ENCODE measurements at regions not wholly inside any gene's neighbourhood (a gene's known extent, or its start where the extent isn't known, plus 50 kb on each side); places are given as distances from the start of the nearest gene placed in this dataset.

GRCh38 chr2:57542081-57542480, 504.5 kb upstream of the VRK2 start:
- TF ChIP-seq, protein P1, sequence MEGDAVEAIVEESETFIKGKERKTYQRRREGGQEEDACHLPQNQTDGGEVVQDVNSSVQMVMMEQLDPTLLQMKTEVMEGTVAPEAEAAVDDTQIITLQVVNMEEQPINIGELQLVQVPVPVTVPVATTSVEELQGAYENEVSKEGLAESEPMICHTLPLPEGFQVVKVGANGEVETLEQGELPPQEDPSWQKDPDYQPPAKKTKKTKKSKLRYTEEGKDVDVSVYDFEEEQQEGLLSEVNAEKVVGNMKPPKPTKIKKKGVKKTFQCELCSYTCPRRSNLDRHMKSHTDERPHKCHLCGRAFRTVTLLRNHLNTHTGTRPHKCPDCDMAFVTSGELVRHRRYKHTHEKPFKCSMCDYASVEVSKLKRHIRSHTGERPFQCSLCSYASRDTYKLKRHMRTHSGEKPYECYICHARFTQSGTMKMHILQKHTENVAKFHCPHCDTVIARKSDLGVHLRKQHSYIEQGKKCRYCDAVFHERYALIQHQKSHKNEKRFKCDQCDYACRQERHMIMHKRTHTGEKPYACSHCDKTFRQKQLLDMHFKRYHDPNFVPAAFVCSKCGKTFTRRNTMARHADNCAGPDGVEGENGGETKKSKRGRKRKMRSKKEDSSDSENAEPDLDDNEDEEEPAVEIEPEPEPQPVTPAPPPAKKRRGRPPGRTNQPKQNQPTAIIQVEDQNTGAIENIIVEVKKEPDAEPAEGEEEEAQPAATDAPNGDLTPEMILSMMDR (IDR thresholded peaks at IDR 0.05): no peak
- H3K4me3 ChIP-seq: no peak overlapping the region
- no peaks in the 10 kb centered on the region for H3K4me1 ChIP-seq
- H3K27me3 ChIP-seq (ENCODE audit: insufficient read depth in 3 of 3, low read length in 2 of 3): no peaks in the 10 kb centered on the region
- 71 to 75% (median 73%) methylated on average over 2 of the region's 2 CpGs for WGBS, 3 donors
- H3K9me3 ChIP-seq: no peaks in the 10 kb centered on the region
- no peak overlapping the region for H3K27ac ChIP-seq
- H3K36me3 ChIP-seq (ENCODE audit: insufficient read depth in 1 of 2, low read depth in 1 of 2): no peaks in the 10 kb centered on the region
- DNase-seq: no peak
- no peak for ATAC-seq
- intact Hi-C loops (cut with DNase I): no loop called here

DNA sequence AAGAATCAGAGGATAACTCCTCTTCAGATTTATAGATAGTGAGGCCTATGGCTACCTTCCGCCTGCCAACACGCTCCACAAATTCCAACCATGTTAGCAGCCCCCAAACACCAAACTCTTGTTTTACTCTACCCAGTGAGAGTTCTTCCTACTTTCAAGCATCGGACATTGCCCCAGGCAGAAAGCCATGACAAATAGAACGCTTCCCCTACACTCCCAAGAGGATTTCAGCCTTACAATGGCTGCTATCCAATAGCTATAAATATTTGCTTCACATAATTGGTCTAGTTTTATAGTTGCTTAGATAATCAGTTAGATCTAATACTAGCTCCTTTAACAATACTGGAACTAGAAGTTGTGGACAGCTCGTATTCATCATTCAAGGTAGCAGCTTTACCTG, 503.4 kb upstream of the VRK2 start:
- intact Hi-C loops (cut with DNase I): no loop called here
- ATAC-seq: no peak
- no peak for DNase-seq
- no peaks in the 10 kb centered on the region for H3K27me3 ChIP-seq (ENCODE audit: insufficient read depth in 3 of 3, low read length in 2 of 3)
- H3K36me3 ChIP-seq (ENCODE audit: insufficient read depth in 1 of 2, low read depth in 1 of 2): no peaks in the 10 kb centered on the region
- no peak overlapping the region for H3K27ac ChIP-seq
- no peaks in the 10 kb centered on the region for H3K4me1 ChIP-seq
- TF ChIP-seq, protein P1 (IDR thresholded peaks at IDR 0.05): no peak
- no peaks in the 10 kb centered on the region for H3K9me3 ChIP-seq
- 51 to 72% (median 66%) methylated on average over 5 of the region's 5 CpGs for WGBS, 3 donors
- H3K4me3 ChIP-seq: no peak overlapping the region

DNA sequence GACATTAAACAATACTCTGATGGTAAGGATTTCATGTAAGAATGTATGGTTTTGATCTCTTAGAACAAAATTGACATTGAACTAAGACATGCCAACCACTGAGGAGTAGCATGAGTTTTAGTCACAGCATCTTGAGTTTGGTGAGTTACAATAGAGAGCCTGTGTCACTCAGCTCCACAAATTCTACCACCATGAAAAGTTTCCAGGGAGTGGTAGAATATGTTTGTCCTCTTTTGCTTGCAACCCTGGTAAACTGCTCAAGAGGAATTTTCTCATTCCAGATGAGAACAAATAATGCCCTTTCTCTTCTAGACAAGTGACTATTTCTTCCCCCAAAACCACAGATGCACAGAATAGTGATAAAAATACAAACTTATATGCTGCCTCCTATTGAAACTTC, 502.0 kb upstream of the VRK2 start:
- no peak for ATAC-seq

DNA sequence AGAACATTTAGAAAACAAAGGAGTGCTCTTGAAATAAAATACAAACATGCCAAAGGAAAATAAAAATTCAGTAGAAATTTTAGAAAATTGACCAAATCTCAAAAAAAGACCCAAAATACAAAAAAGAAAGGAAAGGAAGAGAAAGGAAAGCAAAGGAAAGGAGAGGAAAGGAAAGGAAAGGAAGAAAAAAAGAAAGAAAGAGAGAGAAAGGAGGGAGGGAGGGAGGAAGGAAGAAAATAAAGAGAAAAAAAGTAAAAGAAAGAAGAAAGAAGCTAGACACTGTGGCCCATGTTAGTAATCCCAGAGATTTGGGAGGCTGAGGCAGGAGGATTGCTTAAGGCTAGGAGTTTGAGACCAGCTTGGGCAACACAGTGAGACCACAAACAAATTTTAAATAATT, 500.1 kb upstream of the VRK2 start:
- H3K4me1 ChIP-seq: no peaks in the 10 kb centered on the region
- TF ChIP-seq, protein P1 (IDR thresholded peaks at IDR 0.05): no peak
- H3K27ac ChIP-seq: no peak overlapping the region
- peaks cover 8% of the 10 kb centered on the region for H3K9me3 ChIP-seq
- DNase-seq: no peak
- no peaks in the 10 kb centered on the region for H3K27me3 ChIP-seq (ENCODE audit: insufficient read depth in 3 of 3, low read length in 2 of 3)
- H3K36me3 ChIP-seq (ENCODE audit: insufficient read depth in 1 of 2, low read depth in 1 of 2): no peaks in the 10 kb centered on the region
- H3K4me3 ChIP-seq: no peak overlapping the region
- intact Hi-C loops (cut with DNase I): loop anchor here in 1 of 2 donors (2.0 kb wide), 1 partner anchor 26 kb away; no protein-coding TSS in a partner anchor
- ATAC-seq: no peak

More for the DNA sequence above, 502.0 kb upstream of the VRK2 start:
- no peak overlapping the region for H3K4me3 ChIP-seq
- H3K27ac ChIP-seq: no peak overlapping the region
- TF ChIP-seq, protein P1 (IDR thresholded peaks at IDR 0.05): no peak
- H3K36me3 ChIP-seq (ENCODE audit: insufficient read depth in 1 of 2, low read depth in 1 of 2): no peaks in the 10 kb centered on the region
- no peak for DNase-seq
- no peaks in the 10 kb centered on the region for H3K27me3 ChIP-seq (ENCODE audit: insufficient read depth in 3 of 3, low read length in 2 of 3)
- no peaks in the 10 kb centered on the region for H3K4me1 ChIP-seq
- intact Hi-C loops (cut with DNase I): no loop called here
- no peaks in the 10 kb centered on the region for H3K9me3 ChIP-seq

DNA sequence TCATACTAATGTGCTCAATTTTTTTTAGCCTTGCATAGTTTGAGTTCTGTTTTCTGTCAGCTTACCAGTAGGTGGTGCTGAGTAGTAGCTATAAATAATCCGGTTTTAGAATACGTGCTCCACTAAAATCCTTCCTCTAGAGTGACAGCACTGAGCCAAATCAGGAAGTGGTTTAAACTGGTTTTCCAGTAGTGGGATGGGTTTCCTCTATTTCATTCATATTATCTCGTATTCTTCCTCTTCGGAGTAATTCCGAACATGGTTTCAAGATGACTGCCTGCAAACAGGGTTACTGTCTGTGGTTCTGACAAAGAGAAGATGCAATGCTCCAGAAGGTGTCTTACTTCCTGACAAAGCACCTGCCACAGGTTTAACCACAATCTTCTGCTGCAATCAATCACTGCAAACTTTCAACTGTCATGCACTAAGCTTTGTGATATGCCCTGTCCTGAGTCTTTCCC, 496.9 kb upstream of the VRK2 start:
- Histone ChIP-seq H3K27me3 (ENCODE audit: insufficient read depth in 3 of 3, low read length in 2 of 3) (no peaks in the 10 kb centered on the region), H3K4me1 (no peaks in the 10 kb centered on the region), H3K36me3 (ENCODE audit: insufficient read depth in 1 of 2, low read depth in 1 of 2) (no peaks in the 10 kb centered on the region), H3K4me3 (no peak overlapping the region), H3K9me3 (peaks cover 8% of the 10 kb centered on the region), H3K27ac (no peak overlapping the region)
- DNase-seq (no peak), ATAC-seq (no peak)
- 48 to 52% (median 51%) methylated on average over 5 of the region's 5 CpGs for WGBS, 3 donors
- intact Hi-C loops (cut with DNase I): no loop called here
- TF ChIP-seq, protein P1 (IDR thresholded peaks at IDR 0.05): no peak
